Vagina (tissue), 2 donors: ENCODE measurements at regions not wholly inside any gene's neighbourhood (a gene's known extent, or its start where the extent isn't known, plus 50 kb on each side); places are given as distances from the start of the nearest gene placed in this dataset.

Experiments used
- DNase-seq, 2 donors: peaks; one replicate each; pipeline ENCODE4 v3.0.0-alpha.2; 2017; ENCODE audit errors: extremely low spot score in 2 of 2
- H3K27ac ChIP-seq: fragments of 200-600 bp; sonication (generic); one replicate; pipeline ENCODE4 v1.5.1; 2019
- H3K27me3 ChIP-seq: fragments of 200-600 bp; sonication (generic); one replicate; pipeline ENCODE4 v1.5.1; 2019
- H3K36me3 ChIP-seq, 2 donors: fragments of 200-600 bp; sonication (generic); one replicate each; pipeline ENCODE4 v1.5.1; 2017 to 2019
- H3K4me1 ChIP-seq: fragments of 200-600 bp; sonication (generic); one replicate; pipeline ENCODE4 v1.5.1; 2019
- H3K4me3 ChIP-seq, 2 donors: fragments of 200-600 bp; sonication (generic); 1 replicate in 1 of 2; 2 replicates in 1 of 2; pipeline ENCODE4 v1.5.1; 2016 to 2019
- H3K9me3 ChIP-seq: fragments of 200-600 bp; sonication (generic); one replicate; pipeline ENCODE4 v1.5.1; 2019
- CTCF ChIP-seq, 3 experiments: fragments of 450-650 bp in 2 of 3; fragments of 200-600 bp in 1 of 3; sonication (generic) in 1 of 3; IDR thresholded peaks; one replicate each; pipeline ENCODE4 v1.5.1; 2017 to 2019; ENCODE audit warnings: antibody characterized with exemption in 3 of 3, mild to moderate bottlenecking in 2 of 3, moderate library complexity in 2 of 3
- POLR2A ChIP-seq, 2 donors: fragments of 450-650 bp; IDR thresholded peaks; one replicate each; pipeline ENCODE4 v1.6.1; 2017; ENCODE audit warnings: antibody characterized with exemption in 2 of 2, mild to moderate bottlenecking in 2 of 2, moderate library complexity in 2 of 2
- POLR2AphosphoS5 ChIP-seq, 2 donors: sonication (generic); formaldehyde crosslinking; IDR thresholded peaks; one replicate each; pipeline ENCODE4 v1.9.0; 2017; ENCODE audit warnings: antibody characterized with exemption in 2 of 2, mild to moderate bottlenecking in 2 of 2, low read depth in 1 of 2; ENCODE audit not compliant: insufficient read depth in 1 of 2
- intact Hi-C: fragments of 100-400 bp; cut with DNase I; formaldehyde crosslinking; loops from one replicate; pipeline ENCODE4 v1.15.1; 2023

GRCh38 chr2:52127527-52127926 is 1095.6 kb upstream of the NRXN1 start:
- Histone ChIP-seq H3K4me1 (no peaks in the 10 kb centered on the region), H3K27ac (no peak overlapping the region), H3K9me3 (no peaks in the 10 kb centered on the region), H3K36me3 (no peaks in the 10 kb centered on the region), H3K27me3 (no peaks in the 10 kb centered on the region), H3K4me3 (no peak overlapping the region)
- intact Hi-C loops, result no loop called here
- TF ChIP-seq CTCF (IDR thresholded peaks at IDR 0.05) (no peak), POLR2A (IDR thresholded peaks at IDR 0.05) (no peak), POLR2AphosphoS5 (IDR thresholded peaks at IDR 0.05; ENCODE audit: insufficient read depth in 1 of 2, low read depth in 1 of 2) (no peak)
- DNase-seq, result no peak

- Histone ChIP-seq H3K9me3 (no peaks in the 10 kb centered on the region), H3K27me3 (no peaks in the 10 kb centered on the region), H3K4me1 (no peaks in the 10 kb centered on the region), H3K4me3 (no peak overlapping the region), H3K27ac (no peak overlapping the region), H3K36me3 (no peaks in the 10 kb centered on the region)
- TF ChIP-seq CTCF (IDR thresholded peaks at IDR 0.05) (no peak), POLR2AphosphoS5 (IDR thresholded peaks at IDR 0.05; ENCODE audit: insufficient read depth in 1 of 2, low read depth in 1 of 2) (no peak), POLR2A (IDR thresholded peaks at IDR 0.05) (no peak)
- DNase-seq, result no peak
- intact Hi-C loops, result no loop called here
Observed at GRCh38 chr2:52117299-52117698, 1085.4 kb upstream of the NRXN1 start.

DNA sequence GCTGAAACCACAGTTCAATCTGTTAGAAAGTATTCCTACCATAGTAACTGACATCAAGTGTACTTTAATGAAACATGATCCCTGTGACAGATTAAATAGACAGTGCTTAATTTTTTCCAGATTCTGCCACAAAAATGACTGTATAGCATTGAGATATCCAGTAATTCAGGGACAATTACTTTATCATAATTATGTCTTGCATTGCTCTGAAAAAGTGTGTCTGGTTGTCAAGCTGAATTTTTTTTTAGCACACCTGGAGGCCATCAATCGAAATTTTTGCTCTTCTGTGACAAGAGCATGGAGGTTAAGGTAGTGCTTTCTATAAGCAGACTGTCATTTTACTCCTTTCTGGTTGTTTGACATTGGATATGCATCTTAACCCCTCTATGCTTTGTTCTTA is 1083.8 kb upstream of the NRXN1 start:
- Histone ChIP-seq H3K36me3 (no peaks in the 10 kb centered on the region), H3K4me1 (no peaks in the 10 kb centered on the region), H3K9me3 (no peaks in the 10 kb centered on the region), H3K27me3 (no peaks in the 10 kb centered on the region), H3K27ac (no peak overlapping the region), H3K4me3 (no peak overlapping the region)
- intact Hi-C loops, result no loop called here
- TF ChIP-seq CTCF (IDR thresholded peaks at IDR 0.05) (no peak), POLR2AphosphoS5 (IDR thresholded peaks at IDR 0.05; ENCODE audit: insufficient read depth in 1 of 2, low read depth in 1 of 2) (no peak), POLR2A (IDR thresholded peaks at IDR 0.05) (no peak)
- DNase-seq, result no peak

DNA sequence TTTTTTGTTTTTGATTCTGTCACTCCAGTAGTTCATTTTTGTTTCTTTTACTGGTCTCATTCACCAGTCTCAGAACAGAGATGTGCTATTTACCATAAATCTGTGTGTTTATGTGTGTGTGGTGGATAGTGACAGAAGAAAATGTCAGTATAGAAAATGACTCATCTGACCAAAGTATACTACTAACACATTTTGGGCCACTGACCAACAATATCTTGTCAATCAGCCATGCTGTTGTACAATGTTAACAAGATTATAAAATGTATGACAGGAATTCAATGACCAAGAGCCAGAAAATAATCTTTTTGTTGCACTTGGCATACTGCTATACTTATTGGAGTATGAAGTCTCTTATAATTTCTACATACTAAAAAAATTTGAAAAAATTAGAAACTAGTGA is 1081.4 kb upstream of the NRXN1 start:
- H3K4me1 ChIP-seq, result no peaks in the 10 kb centered on the region
- H3K9me3 ChIP-seq, result no peaks in the 10 kb centered on the region
- H3K4me3 ChIP-seq, result no peak overlapping the region
- H3K27me3 ChIP-seq, result no peaks in the 10 kb centered on the region
- no peaks in the 10 kb centered on the region for H3K36me3 ChIP-seq
- intact Hi-C loops, result no loop called here
- TF ChIP-seq CTCF (IDR thresholded peaks at IDR 0.05) (no peak), POLR2A (IDR thresholded peaks at IDR 0.05) (no peak)
- H3K27ac ChIP-seq, result no peak overlapping the region
- no peak for DNase-seq

- intact Hi-C loops, result no loop called here
- no peak overlapping the region for H3K27ac ChIP-seq
- no peaks in the 10 kb centered on the region for H3K27me3 ChIP-seq
- H3K4me3 ChIP-seq, result no peak overlapping the region
- TF ChIP-seq POLR2A (IDR thresholded peaks at IDR 0.05) (no peak), POLR2AphosphoS5 (IDR thresholded peaks at IDR 0.05; ENCODE audit: insufficient read depth in 1 of 2, low read depth in 1 of 2) (no peak)
- no peak for DNase-seq
- no peaks in the 10 kb centered on the region for H3K4me1 ChIP-seq
- H3K9me3 ChIP-seq, result no peaks in the 10 kb centered on the region
- no peaks in the 10 kb centered on the region for H3K36me3 ChIP-seq
Observed at GRCh38 chr2:52112141-52112540, 1080.2 kb upstream of the NRXN1 start.

DNA sequence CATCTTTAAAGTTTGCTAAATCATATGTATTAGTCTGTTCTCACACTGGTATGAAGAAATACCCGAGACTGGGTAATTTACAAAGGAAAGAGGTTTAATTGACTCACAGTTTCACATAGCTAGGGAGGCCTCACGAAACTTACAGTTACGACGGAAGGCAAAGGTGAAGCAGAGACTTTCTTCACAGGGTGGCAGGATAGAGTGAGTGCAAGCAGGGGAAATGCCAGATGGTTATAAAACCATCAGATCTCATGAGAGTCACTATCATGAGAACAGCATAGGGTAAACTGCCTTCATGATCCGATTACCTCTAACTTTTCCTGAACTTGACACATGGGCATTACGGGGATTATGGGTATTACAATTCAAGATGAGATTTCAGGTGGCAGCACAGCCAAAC is 1075.2 kb upstream of the NRXN1 start:
- DNase-seq, result no peak
- intact Hi-C loops, result no loop called here
- Histone ChIP-seq H3K9me3 (no peaks in the 10 kb centered on the region), H3K4me3 (no peak overlapping the region), H3K4me1 (no peaks in the 10 kb centered on the region), H3K27me3 (no peaks in the 10 kb centered on the region), H3K27ac (no peak overlapping the region), H3K36me3 (no peaks in the 10 kb centered on the region)
- no peak for TF ChIP-seq CTCF (IDR thresholded peaks at IDR 0.05)
